Head of caudate nucleus (tissue), 42 donors: ENCODE measurements at regions not wholly inside any gene's neighbourhood (a gene's known extent, or its start where the extent isn't known, plus 50 kb on each side); places are given as distances from the start of the nearest gene placed in this dataset.
A peak's percentile ranks its signal among the peaks of the same experiment; 100 is the strongest.
"Not testable (repeated sequence)": the region's sequence is repeated elsewhere in the genome, so short reads cannot be mapped to it uniquely, and the experiment has no call there.

Experiments
- DNase-seq, 42 donors: peaks; one replicate each; pipeline versions ENCODE4 v3.0.0 to v3.0.0-alpha.2; 2020 to 2021; ENCODE audit warnings: mixed read lengths in 7 of 42
- intact Hi-C: fragments of 100-400 bp; cut with DNase I; formaldehyde crosslinking; loops from one replicate; pipeline ENCODE4 v1.15.0; 2022

DNA sequence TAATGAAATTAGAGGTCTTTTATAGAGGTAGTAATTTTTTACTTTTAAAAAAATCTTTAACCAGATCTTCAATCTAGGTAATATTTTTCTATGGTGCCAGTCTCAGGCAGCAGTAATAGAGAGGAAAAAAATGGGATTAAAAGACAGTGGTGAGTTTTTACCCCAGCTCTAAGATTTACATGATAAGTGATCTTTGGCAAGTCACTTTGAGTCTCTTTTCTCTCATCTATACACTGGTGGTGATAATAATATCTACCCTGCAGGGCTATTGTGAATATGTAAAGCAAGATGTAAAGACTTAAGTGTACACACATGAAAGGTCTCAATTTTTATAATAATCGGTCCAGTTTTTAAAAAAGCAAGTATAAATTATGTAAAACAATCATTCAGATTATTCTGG is 786.2 kb upstream of the POU3F4 start:
- intact Hi-C loops, result no loop called here

DNA sequence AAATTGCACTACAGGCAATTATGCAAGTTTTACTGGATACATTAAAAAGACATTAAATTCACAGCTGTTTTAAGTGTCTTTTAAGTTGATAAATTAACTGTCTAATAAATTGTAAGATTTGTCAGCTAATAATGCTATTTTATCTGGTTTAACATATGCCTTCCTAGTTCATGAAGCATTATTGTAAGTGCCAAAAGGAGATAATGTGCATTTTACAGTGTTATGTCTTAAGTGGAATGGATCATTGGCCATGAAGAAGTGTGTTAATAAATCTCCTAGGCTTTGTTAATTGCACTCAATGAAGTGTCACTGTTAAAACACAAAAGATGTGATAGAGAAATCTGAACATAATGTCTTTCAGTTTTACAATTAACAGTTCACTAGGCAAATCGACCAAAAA is 784.3 kb upstream of the POU3F4 start:
- DNase-seq, result no peak
- intact Hi-C loops, result no loop called here

More for the DNA sequence above, 786.2 kb upstream of the POU3F4 start:
- no peak for DNase-seq

DNA sequence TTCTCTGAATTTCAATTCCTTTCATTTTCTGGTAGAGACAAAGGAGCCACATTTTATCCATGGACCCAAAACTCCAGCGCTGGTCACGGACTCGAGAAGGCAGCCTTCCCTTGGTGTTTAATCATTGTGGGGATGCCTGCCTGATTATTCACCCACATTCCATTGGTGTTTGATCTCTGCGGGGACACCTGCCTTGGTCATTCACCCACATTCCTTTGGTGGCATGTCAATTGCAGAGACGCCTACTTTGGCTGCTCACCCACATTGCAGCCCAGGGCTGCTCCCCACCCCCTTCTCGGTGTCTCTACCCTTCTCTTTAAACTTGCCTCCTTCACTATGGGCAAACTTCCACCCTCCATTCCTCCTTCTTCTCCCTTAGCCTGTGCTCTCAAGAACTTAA is 780.7 kb upstream of the POU3F4 start:
- intact Hi-C loops, DNase-seq: not testable (repeated sequence)

DNA sequence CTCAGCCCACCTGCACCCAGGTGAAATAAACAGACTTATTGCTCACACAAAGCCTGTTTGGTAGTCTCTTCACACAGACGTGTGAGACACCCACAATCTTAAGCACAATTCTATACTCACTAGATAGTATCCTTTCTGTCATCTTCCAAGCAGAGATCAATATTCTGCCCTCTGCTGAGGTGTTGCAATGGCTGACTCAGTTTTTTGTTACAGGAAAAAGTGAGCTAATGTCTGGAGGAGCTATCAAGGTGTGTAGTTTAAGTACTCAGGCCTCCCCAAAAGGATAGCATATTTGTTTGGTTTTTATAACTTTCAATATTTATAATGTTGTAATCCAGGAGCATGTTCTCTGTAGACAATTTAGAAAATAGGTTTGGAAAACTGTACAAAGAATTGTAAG is 775.2 kb upstream of the POU3F4 start:
- no peak for DNase-seq
- intact Hi-C loops, result no loop called here

DNA sequence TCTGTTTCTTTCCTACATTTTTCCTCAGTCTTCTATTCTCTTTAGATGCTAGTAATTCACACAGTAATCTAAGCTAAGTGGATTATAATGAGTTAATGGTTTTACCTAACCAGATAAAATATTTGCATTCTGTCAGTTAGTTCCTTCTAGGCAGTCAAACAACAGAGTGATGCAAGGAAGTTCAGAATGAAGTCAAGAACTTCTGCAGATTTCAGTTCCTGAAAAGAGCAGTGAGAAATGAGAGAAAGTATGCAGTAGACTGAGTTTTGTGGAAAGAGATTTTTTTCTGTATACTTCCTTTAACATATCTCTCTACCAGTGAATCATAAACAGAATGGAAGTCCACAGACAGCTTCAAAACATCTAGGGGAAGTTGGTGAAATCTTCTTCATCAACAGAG is 774.0 kb upstream of the POU3F4 start:
- intact Hi-C loops, result no loop called here
- DNase-seq, result no peak

DNA sequence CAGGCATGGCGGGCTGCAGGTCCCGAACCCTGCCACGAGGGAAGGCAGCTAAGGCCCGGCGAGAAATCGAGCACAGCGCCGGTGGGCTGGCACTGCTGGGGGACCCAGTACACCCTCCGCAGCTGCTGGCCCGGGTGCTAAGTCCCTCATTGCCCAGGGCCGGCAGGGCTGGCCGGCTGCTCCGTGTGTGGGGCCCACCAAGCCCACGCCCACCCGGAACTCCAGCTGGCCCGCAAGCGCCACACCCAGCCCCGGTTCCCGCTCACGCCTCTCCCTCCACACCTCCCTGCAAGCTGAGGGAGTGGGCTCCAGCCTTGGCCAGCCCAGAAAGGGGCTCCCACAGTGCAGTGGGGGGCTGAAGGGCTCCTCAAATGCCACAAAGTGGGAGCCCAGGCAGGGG is 769.8 kb upstream of the POU3F4 start:
- intact Hi-C loops, DNase-seq: not testable (repeated sequence)

DNA sequence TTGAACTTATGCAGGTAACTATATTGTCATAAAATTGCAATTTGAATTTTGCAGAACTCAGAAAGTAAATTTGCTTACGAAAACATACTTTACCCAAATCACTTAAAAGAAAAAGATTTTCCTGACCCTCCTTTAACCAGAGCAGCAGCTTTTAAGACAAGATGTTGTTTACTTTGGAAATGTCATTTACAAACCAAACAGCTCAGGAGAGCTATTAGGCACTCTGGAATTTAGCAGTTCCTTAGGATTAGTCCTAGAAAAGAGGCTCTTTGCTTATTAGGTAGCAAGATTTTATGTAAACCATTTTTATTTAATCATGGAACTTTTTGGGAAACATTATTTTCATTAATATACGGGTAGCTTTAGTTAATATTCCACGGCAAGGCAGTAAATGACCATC is 765.7 kb upstream of the POU3F4 start:
- DNase-seq, result no peak
- intact Hi-C loops, result no loop called here

DNA sequence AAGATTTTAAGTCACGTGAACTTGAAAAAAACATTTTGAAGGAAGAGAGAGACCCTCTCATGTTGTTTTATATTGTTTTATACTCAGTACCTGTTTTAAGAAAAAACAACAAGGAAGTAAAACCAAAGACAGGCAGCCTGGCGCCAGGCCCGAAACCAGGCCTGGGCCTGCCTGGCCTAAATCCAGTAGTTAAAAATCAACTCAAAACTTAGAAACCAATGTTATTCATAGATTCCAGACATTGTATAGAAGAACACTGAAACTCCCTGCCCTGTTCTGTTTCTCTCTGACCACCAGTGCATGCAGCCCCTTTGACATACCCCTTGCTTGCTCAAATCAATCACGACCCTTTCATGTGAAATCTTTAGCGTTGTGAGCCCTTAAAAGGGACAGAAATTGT is 762.4 kb upstream of the POU3F4 start:
- DNase-seq, result peak in 1 of 42 donors; percentile 21
- intact Hi-C loops, result not testable (repeated sequence)

DNA sequence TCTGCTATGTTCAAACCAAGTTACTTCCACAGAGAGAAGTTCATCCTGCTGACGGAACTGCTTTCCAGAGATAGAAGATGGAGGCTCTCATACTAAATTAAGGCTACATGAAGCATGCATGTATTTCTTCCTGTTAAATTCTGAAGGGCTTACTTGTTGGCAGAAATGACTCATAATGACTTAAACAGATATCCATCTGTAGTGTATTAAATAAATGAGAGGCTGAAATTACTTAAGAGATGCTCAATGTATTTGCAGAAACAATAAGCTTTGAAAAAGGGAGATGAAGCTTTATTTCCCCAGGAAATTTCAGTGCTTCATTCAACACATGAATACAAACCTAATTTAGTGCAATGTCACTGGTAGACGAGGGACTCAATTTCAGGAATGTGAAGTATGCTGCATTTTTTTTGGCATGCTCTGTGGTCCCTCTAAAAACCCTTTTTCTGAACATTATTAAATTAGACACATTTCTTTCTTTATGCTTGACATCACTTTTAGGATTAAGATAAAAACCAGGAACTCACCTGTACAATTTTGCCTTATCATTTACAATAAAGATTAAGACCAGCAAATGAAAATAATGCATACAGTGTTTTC is 759.1 kb upstream of the POU3F4 start:
- no peak for DNase-seq
- intact Hi-C loops, result no loop called here

DNA sequence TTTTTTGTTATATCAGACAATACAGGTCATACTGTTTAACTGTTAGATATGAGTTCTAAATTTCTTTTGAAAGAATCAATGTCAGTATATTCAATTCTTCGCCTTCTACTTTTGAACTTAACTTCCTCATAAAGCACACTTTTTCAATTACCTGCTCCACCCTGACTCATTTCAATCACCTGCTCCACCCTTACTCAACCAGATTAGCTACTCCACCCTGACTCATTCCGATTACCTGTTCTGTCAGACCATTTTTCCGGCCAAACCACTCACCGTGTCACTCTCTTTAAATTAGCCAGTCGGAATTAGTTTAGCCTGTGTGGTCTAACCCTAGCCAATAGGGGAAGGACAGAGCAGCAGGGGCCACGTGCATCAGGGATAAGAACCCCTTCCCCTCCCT is 751.8 kb upstream of the POU3F4 start:
- intact Hi-C loops, result no loop called here
- DNase-seq, result no peak

DNA sequence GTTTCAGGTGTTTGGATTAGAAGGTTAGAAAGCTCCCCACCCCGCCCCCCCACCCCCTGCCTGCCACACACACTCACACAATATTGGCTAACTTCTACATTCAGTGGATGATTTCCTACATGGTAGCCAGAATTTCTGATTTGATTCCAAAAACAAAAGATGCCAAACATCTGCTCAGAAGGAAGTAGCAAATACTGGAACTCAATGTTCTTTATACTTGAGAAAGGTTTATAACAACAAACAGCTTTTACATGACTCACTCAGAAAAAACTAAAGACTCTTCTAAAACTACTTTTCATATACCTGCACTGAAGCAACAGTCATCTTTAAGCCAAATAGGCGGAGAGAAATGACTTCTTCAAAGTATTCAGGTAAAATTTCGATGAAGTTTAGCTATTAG is 750.5 kb upstream of the POU3F4 start:
- intact Hi-C loops, result no loop called here
- no peak for DNase-seq

DNA sequence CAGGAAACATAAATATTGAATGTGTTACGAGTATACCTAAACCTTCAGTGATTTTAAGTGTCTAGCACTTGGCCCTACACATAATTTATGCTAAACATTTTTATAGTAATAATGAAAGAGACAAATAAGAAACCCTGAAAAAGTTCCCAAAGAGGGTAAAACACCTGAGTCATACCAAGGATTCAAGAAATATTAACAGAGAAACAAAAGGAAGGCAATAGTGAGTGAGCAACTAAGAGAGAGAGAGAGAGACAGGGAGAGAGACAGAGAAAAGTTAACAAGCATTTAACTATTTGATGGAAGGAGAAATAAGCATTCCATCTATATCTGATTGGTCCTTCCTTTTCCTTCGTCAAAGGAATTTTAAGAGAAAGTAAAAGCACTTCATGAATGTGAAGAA is 743.6 kb upstream of the POU3F4 start:
- intact Hi-C loops, result no loop called here

DNA sequence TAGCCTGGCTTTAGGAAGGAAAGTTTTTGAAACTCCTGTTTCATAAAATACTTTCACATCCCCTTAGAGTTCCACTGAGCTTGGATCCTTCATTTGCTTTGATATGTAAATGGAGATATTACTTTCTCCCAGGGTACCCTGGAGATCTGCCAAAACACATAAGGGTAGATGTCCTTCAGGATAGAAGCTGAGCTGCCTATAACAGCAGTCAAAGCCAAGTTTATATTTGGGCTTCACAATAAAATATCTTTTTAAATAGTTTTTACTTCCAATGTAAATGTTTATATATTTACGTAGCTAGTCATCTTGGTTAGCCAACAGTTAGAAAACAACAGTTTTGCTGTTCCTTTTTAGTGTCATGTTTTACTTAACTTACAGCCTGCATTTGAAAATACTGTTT is 742.3 kb upstream of the POU3F4 start:
- DNase-seq, result no peak
- intact Hi-C loops, result no loop called here

More for the DNA sequence above, 743.6 kb upstream of the POU3F4 start:
- no peak for DNase-seq

DNA sequence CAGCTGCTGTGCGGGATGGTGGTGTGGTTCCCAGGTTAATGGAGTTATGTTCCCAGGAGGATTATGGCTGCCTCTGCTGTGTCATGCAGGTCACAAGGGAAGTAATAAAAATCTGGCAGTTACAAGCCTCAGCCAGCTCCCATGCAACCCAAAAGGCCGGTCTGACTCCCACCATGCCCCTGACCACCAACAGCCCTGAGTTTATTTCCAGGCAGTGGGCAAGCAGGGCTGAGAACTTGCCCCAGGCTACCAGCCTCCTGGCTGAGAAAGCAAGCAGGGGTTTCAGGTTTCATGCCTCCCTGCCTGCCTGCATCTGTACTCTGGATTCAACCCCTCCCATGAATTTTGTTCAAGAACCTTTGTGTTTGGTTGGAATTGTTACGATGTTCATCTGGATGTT is 732.7 kb upstream of the POU3F4 start:
- intact Hi-C loops, result no loop called here
- no peak for DNase-seq

DNA sequence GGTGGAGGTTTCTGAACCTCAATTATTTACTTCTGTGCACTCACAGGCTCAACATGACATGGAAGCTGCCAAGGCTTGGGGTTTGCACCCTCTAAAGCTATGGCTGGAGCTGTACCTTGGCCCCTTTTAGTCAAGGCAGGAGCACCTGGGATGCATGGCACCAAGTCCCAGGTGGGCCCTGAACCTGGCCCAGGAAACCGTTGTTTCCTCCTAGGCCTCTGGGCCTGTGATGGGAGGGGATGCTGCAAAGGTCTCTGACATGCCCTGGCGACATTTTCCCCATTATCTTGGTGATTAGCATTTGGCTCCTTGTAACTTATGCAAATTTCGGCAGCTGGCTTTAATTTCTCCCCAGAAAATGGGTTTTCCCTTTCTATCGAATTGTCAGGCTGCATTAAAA is 726.1 kb upstream of the POU3F4 start:
- no peak for DNase-seq
- intact Hi-C loops, result no loop called here

DNA sequence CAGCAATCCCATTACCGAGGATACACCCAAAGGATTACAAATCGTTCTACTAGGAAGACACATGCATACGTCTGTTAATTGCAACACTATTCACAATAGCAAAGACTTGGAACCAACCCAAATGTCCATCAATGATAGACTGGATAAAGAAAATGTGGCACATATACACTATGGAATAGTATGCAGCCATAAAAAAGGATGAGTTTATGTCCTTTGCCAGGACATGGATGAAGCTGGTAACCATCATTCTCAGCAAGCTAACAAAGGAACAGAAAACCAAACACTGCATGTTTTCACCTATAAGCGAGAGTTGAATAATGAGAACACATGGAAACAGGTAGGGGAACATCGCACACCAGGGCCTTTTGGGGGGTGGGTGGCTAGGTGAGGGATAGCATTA is 695.2 kb upstream of the POU3F4 start:
- intact Hi-C loops, result not testable (repeated sequence)

DNA sequence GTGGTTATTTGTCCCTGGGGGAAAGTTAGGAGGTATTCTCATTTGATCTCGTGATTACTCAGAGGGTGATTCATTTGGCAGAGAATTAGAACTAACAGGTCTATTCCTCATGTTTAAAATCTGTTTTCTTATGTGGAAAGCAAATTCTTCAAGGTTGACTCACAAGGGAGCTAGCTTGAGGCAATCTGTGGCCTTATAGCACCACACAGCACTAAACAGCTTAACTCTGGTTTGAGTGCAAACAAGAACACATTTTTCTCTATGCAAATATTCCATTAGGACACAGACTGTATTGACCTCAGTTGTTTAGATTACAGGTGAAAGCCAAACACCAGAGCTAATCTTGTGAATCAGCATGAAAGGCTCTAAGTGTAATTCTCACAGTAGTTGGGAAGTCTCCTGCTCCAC is 694.4 kb upstream of the POU3F4 start:
- no peak for DNase-seq
- intact Hi-C loops, result no loop called here

More for the DNA sequence above, 695.2 kb upstream of the POU3F4 start:
- DNase-seq, result not testable (repeated sequence)

DNA sequence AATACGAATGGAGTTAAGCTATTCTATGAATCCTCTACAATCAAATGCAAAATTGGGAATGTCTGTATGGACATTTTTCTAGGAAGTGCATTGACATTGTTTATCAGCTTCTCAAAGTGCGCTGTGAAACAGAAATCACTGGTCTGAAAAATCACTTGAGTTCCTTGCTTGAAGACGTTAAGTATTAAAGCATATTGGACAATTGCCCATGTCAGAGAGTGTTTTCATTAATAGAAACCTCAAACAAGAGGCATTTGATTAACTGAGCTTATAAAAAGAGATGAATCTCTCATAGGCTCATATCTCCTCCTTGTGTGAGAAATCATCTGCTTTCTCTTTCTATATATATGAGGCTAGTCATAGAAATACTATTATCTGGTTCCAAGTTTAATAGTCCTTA is 692.1 kb upstream of the POU3F4 start:
- no peak for DNase-seq
- intact Hi-C loops, result no loop called here

DNA sequence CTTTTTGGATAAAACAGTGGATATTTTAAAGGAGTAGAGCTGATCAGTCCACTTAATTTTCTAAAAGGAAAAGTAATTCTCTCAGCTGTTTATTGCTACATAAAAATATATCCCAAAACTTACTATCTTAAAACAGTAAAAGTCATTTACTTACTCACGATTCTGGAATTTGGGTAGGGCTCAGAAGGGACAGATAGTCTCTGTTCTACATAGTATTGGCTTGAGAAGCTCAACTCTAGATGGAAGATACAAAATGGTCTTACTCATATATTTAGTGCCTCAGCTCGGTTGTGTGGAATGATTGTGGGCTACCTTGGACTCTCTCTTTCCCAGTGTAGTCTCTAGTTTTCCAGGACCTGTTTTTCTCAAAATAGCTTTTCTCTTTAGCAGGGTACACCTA is 691.5 kb upstream of the POU3F4 start:
- intact Hi-C loops, result no loop called here
- no peak for DNase-seq

DNA sequence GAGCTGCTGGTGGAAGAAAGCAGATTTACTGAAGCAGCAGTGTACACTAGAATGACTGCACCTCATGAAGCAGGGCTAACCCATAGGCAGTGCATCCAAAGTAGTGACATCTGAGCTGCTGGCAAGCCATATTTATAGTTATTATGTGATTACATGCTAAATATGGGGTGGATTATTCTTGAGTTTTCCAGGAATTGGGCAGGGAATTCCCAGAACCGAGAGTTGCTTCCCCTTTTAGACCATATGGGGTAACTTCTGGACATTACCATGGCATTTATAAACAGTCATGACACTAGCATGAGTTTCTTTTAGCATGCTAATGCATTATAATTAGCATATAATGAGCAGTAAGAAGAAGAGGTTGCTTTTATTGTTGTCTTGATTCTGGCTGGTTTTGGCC is 665.8 kb upstream of the POU3F4 start:
- intact Hi-C loops, result no loop called here
- DNase-seq, result no peak

DNA sequence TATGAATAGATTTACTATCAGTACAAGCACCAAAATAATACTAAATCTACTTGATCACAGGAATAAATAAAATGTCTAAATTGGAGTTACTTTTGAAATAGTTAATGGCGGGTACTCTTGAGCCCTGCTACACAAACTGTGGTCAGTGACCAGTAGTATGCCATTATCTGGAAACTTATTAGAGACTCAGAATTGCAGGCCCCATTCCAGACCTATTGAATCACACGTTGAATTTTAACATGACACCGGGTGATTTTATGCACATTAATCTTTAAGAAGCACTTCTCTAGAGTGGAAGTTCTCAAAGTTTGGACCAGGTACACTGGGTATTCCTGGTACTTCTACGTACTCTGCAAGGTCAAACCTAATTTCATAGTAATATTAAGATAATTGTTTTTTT is 660.0 kb upstream of the POU3F4 start:
- intact Hi-C loops, result no loop called here
- no peak for DNase-seq
